Fibroblast of lung (primary cell): ENCODE measurements at regions not wholly inside any gene's neighbourhood (a gene's known extent, or its start where the extent isn't known, plus 50 kb on each side); places are given as distances from the start of the nearest gene placed in this dataset.

Experiments
- DNase-seq, 2 donors: peaks; one replicate each; pipeline versions ENCODE4 v3.0.0 to v3.0.0-alpha.2; 2010; ENCODE audit warnings: low read depth in 2 of 2
- H2AFZ ChIP-seq: 2 replicates; pipeline ENCODE4 v1.5.1; 2012; ENCODE audit warnings: low read length, control low read depth, inconsistent platforms
- H3K27ac ChIP-seq: 2 replicates; pipeline ENCODE4 v1.5.1; 2011; ENCODE audit warnings: low read length, control low read depth; ENCODE audit not compliant: insufficient read depth
- H3K27me3 ChIP-seq: 2 replicates; pipeline ENCODE4 v1.5.1; 2011; ENCODE audit warnings: mild to moderate bottlenecking, low read length; ENCODE audit not compliant: control insufficient read depth, insufficient read depth
- H3K36me3 ChIP-seq: 2 replicates; pipeline ENCODE4 v1.5.1; 2011; ENCODE audit warnings: low read length; ENCODE audit not compliant: control insufficient read depth, insufficient read depth
- H3K4me1 ChIP-seq: 2 replicates; pipeline ENCODE4 v1.5.1; 2011; ENCODE audit warnings: low read length; ENCODE audit not compliant: control insufficient read depth, insufficient read depth; ENCODE audit errors: extremely low read depth
- H3K4me2 ChIP-seq: 2 replicates; pipeline ENCODE4 v1.5.1; 2011; ENCODE audit warnings: low read length, control low read depth; ENCODE audit not compliant: insufficient read depth; ENCODE audit errors: extremely low read depth
- H3K4me3 ChIP-seq, 4 experiments: fragments of 200-600 bp in 1 of 4; sonication (generic) in 1 of 4; replicated peaks in 1 of 4; 2 replicates each; pipeline ENCODE4 v1.5.1; 2011 to 2016; ENCODE audit warnings: low read length in 4 of 4, low read depth in 3 of 4, mild to moderate bottlenecking in 3 of 4, control low read depth in 2 of 4, inconsistent platforms in 1 of 4, mixed read lengths in 1 of 4; ENCODE audit not compliant: insufficient read depth in 1 of 4; ENCODE audit errors: control extremely low read depth in 1 of 4
- H3K79me2 ChIP-seq: 2 replicates; pipeline ENCODE4 v1.5.1; 2012; ENCODE audit warnings: mild to moderate bottlenecking, low read length, inconsistent platforms; ENCODE audit not compliant: control insufficient read depth, insufficient read depth
- H3K9ac ChIP-seq: 2 replicates; pipeline ENCODE4 v1.5.1; 2011; ENCODE audit warnings: mild to moderate bottlenecking, low read length, control low read depth; ENCODE audit not compliant: insufficient read depth
- H3K9me3 ChIP-seq: 2 replicates; pipeline ENCODE4 v1.5.1; 2012; ENCODE audit warnings: low read depth, low read length; ENCODE audit not compliant: control insufficient read depth, insufficient read depth
- H4K20me1 ChIP-seq: 2 replicates; pipeline ENCODE4 v1.5.1; 2011; ENCODE audit warnings: low read length; ENCODE audit not compliant: control insufficient read depth, insufficient read depth; ENCODE audit errors: extremely low read depth
- CTCF ChIP-seq, 2 donors: IDR thresholded peaks in 1 of 2; conservative IDR thresholded peaks in 1 of 2; 1 replicate in 1 of 2; 2 replicates in 1 of 2; pipeline ENCODE4 v1.5.1; 2011 to 2012; ENCODE audit warnings: low read length in 2 of 2, control low read depth in 1 of 2, inconsistent platforms in 1 of 2, low read depth in 1 of 2, mild to moderate bottlenecking in 1 of 2
- EZH2 ChIP-seq: IDR thresholded peaks from 2 replicates; pipeline ENCODE4 v1.5.1; 2012; ENCODE audit warnings: low read length, control low read depth, mild to moderate bottlenecking; ENCODE audit errors: missing control alignments

- Histone ChIP-seq H3K36me3 (no peaks in the 10 kb centered on the region), H3K4me3 (no peak overlapping the region), H2AFZ (no peak overlapping the region), H4K20me1 (no peaks in the 10 kb centered on the region), H3K4me1 (no peaks in the 10 kb centered on the region), H3K27me3 (no peaks in the 10 kb centered on the region), H3K9me3 (no peaks in the 10 kb centered on the region), H3K9ac (no peak overlapping the region), H3K79me2 (no peaks in the 10 kb centered on the region), H3K27ac (no peak overlapping the region), H3K4me2 (no peak overlapping the region)
- TF ChIP-seq EZH2 (no peak), CTCF (conservative IDR thresholded peaks at IDR 0.05 in 1 of 2, IDR thresholded peaks at IDR 0.05 in 1 of 2; ENCODE audit: low read depth in 1 of 2, low read length in 2 of 2) (no peak)
- no peak for DNase-seq
These were observed 468.1 kb upstream of the ADARB2 start for GRCh38 chr10:2205406-2205805.

- DNase-seq = peak in 1 of 2 donors; percentile 57
These were observed 465.1 kb upstream of the ADARB2 start for GRCh38 chr10:2202401-2202800.

GRCh38 chr10:2201534-2202099 lies 464.3 kb upstream of the ADARB2 start:
- H3K9me3 ChIP-seq = no peaks in the 10 kb centered on the region
- no peak for TF ChIP-seq EZH2
- no peak for TF ChIP-seq CTCF (conservative IDR thresholded peaks at IDR 0.05 in 1 of 2, IDR thresholded peaks at IDR 0.05 in 1 of 2; ENCODE audit: low read depth in 1 of 2, low read length in 2 of 2)
- DNase-seq = no peak
- no peaks in the 10 kb centered on the region for H3K4me1 ChIP-seq
- H3K4me3 ChIP-seq = no peak overlapping the region
- H2AFZ ChIP-seq = no peak overlapping the region
- no peaks in the 10 kb centered on the region for H4K20me1 ChIP-seq
- no peaks in the 10 kb centered on the region for H3K27me3 ChIP-seq
- H3K36me3 ChIP-seq = no peaks in the 10 kb centered on the region
- no peak overlapping the region for H3K27ac ChIP-seq
- H3K4me2 ChIP-seq = no peak overlapping the region
- no peak overlapping the region for H3K9ac ChIP-seq
- no peaks in the 10 kb centered on the region for H3K79me2 ChIP-seq

More at GRCh38 chr10:2202401-2202800, 465.1 kb upstream of the ADARB2 start:
- Histone ChIP-seq H3K27me3 (no peaks in the 10 kb centered on the region), H3K27ac (no peak overlapping the region), H4K20me1 (no peaks in the 10 kb centered on the region), H3K4me3 (no peak overlapping the region), H3K9me3 (no peaks in the 10 kb centered on the region), H3K79me2 (no peaks in the 10 kb centered on the region), H3K4me2 (no peak overlapping the region), H3K4me1 (no peaks in the 10 kb centered on the region), H2AFZ (no peak overlapping the region), H3K9ac (no peak overlapping the region), H3K36me3 (no peaks in the 10 kb centered on the region)
- TF ChIP-seq EZH2 (no peak), CTCF (conservative IDR thresholded peaks at IDR 0.05 in 1 of 2, IDR thresholded peaks at IDR 0.05 in 1 of 2; ENCODE audit: low read depth in 1 of 2, low read length in 2 of 2) (no peak)
